IPS-18a (cell line): ENCODE measurements at regions not wholly inside any gene's neighbourhood (a gene's known extent, or its start where the extent isn't known, plus 50 kb on each side); places are given as distances from the start of the nearest gene placed in this dataset.

Experiments used
- H3K27ac ChIP-seq: one replicate; pipeline ENCODE4 v1.5.1; 2013; ENCODE audit warnings: low read length
- H3K27me3 ChIP-seq: one replicate; pipeline ENCODE4 v1.6.1; 2013; ENCODE audit warnings: mild to moderate bottlenecking, low read length; ENCODE audit not compliant: control insufficient read depth, insufficient read depth
- H3K36me3 ChIP-seq: one replicate; pipeline ENCODE4 v1.6.1; 2013; ENCODE audit warnings: low read depth, low read length; ENCODE audit not compliant: control insufficient read depth
- H3K4me1 ChIP-seq: one replicate; pipeline ENCODE4 v1.6.1; 2013; ENCODE audit warnings: low read depth, low read length; ENCODE audit not compliant: control insufficient read depth
- H3K4me3 ChIP-seq: one replicate; pipeline ENCODE4 v1.5.1; 2013; ENCODE audit warnings: low read length
- H3K9ac ChIP-seq: one replicate; pipeline ENCODE4 v1.6.1; 2013; ENCODE audit warnings: mild to moderate bottlenecking, low read length, moderate library complexity
- H3K9me3 ChIP-seq: one replicate; pipeline ENCODE4 v1.6.1; 2013; ENCODE audit warnings: low read depth, low read length; ENCODE audit not compliant: control insufficient read depth

GRCh38 chr19:30227661-30228112 is 144.5 kb upstream of the ZNF536 start:
- Histone ChIP-seq H3K9me3 (no peaks in the 10 kb centered on the region), H3K27ac (no peak overlapping the region), H3K4me3 (peak overlapping the region; percentile 71), H3K4me1 (peaks cover 26% of the 10 kb centered on the region), H3K36me3 (no peaks in the 10 kb centered on the region), H3K27me3 (peaks cover 96% of the 10 kb centered on the region), H3K9ac (no peak overlapping the region)

- peaks cover 92% of the 10 kb centered on the region for H3K27me3 ChIP-seq
- H3K36me3 ChIP-seq = no peaks in the 10 kb centered on the region
- no peak overlapping the region for H3K9ac ChIP-seq
- H3K27ac ChIP-seq = no peak overlapping the region
- H3K4me1 ChIP-seq = peaks cover 22% of the 10 kb centered on the region
- H3K4me3 ChIP-seq = peak overlapping the region; percentile 71
- no peaks in the 10 kb centered on the region for H3K9me3 ChIP-seq
Observed at GRCh38 chr19:30228113-30228834, 143.9 kb upstream of the ZNF536 start.

- no peaks in the 10 kb centered on the region for H3K36me3 ChIP-seq
- H3K4me1 ChIP-seq = peaks cover 22% of the 10 kb centered on the region
- H3K27ac ChIP-seq = no peak overlapping the region
- no peaks in the 10 kb centered on the region for H3K9me3 ChIP-seq
- H3K9ac ChIP-seq = no peak overlapping the region
- H3K27me3 ChIP-seq = peaks cover 85% of the 10 kb centered on the region
- H3K4me3 ChIP-seq = peak overlapping the region; percentile 71
Observed at GRCh38 chr19:30228835-30229524, 143.2 kb upstream of the ZNF536 start.

GRCh38 chr19:30229525-30230174 is 142.5 kb upstream of the ZNF536 start:
- Histone ChIP-seq H3K27ac (no peak overlapping the region), H3K4me3 (peak overlapping the region; percentile 71), H3K36me3 (no peaks in the 10 kb centered on the region), H3K9me3 (no peaks in the 10 kb centered on the region), H3K4me1 (peaks cover 17% of the 10 kb centered on the region), H3K9ac (no peak overlapping the region), H3K27me3 (peaks cover 78% of the 10 kb centered on the region)

GRCh38 chr19:30231408-30232318 is 140.5 kb upstream of the ZNF536 start:
- Histone ChIP-seq H3K36me3 (no peaks in the 10 kb centered on the region), H3K9ac (no peak overlapping the region), H3K4me3 (no peak overlapping the region), H3K27me3 (peaks cover 75% of the 10 kb centered on the region), H3K4me1 (peaks cover 19% of the 10 kb centered on the region), H3K9me3 (no peaks in the 10 kb centered on the region), H3K27ac (no peak overlapping the region)

- Histone ChIP-seq H3K27me3 (peaks cover 62% of the 10 kb centered on the region), H3K9ac (no peak overlapping the region), H3K4me1 (peaks cover 20% of the 10 kb centered on the region), H3K4me3 (no peak overlapping the region), H3K27ac (no peak overlapping the region), H3K9me3 (no peaks in the 10 kb centered on the region), H3K36me3 (no peaks in the 10 kb centered on the region)
Observed at GRCh38 chr19:30233375-30233774, 138.8 kb upstream of the ZNF536 start.

GRCh38 chr19:30235946-30236345 is 136.2 kb upstream of the ZNF536 start:
- no peaks in the 10 kb centered on the region for H3K9me3 ChIP-seq
- no peak overlapping the region for H3K27ac ChIP-seq
- peaks cover 36% of the 10 kb centered on the region for H3K27me3 ChIP-seq
- H3K4me1 ChIP-seq = peaks cover 12% of the 10 kb centered on the region
- no peak overlapping the region for H3K9ac ChIP-seq
- no peak overlapping the region for H3K4me3 ChIP-seq
- no peaks in the 10 kb centered on the region for H3K36me3 ChIP-seq

- H3K9me3 ChIP-seq = no peaks in the 10 kb centered on the region
- peaks cover 30% of the 10 kb centered on the region for H3K27me3 ChIP-seq
- H3K36me3 ChIP-seq = no peaks in the 10 kb centered on the region
- H3K4me1 ChIP-seq = peaks cover 12% of the 10 kb centered on the region
- no peak overlapping the region for H3K4me3 ChIP-seq
- no peak overlapping the region for H3K27ac ChIP-seq
- H3K9ac ChIP-seq = no peak overlapping the region
Observed at GRCh38 chr19:30236587-30236986, 135.6 kb upstream of the ZNF536 start.

GRCh38 chr19:30237140-30237539 is 135.0 kb upstream of the ZNF536 start:
- peaks cover 25% of the 10 kb centered on the region for H3K27me3 ChIP-seq
- peaks cover 12% of the 10 kb centered on the region for H3K4me1 ChIP-seq
- no peak overlapping the region for H3K27ac ChIP-seq
- no peaks in the 10 kb centered on the region for H3K9me3 ChIP-seq
- no peak overlapping the region for H3K4me3 ChIP-seq
- no peaks in the 10 kb centered on the region for H3K36me3 ChIP-seq
- H3K9ac ChIP-seq = no peak overlapping the region

GRCh38 chr19:30240904-30241695 is 131.1 kb upstream of the ZNF536 start:
- no peaks in the 10 kb centered on the region for H3K36me3 ChIP-seq
- H3K27me3 ChIP-seq = peaks cover 6% of the 10 kb centered on the region
- H3K4me3 ChIP-seq = no peak overlapping the region
- H3K27ac ChIP-seq = no peak overlapping the region
- no peaks in the 10 kb centered on the region for H3K9me3 ChIP-seq
- peaks cover 7% of the 10 kb centered on the region for H3K4me1 ChIP-seq
- H3K9ac ChIP-seq = no peak overlapping the region
